ENCODE measurements at regions not wholly inside any gene's neighbourhood (a gene's known extent, or its start where the extent isn't known, plus 50 kb on each side); places are given as distances from the start of the nearest gene placed in this dataset.

DNA sequence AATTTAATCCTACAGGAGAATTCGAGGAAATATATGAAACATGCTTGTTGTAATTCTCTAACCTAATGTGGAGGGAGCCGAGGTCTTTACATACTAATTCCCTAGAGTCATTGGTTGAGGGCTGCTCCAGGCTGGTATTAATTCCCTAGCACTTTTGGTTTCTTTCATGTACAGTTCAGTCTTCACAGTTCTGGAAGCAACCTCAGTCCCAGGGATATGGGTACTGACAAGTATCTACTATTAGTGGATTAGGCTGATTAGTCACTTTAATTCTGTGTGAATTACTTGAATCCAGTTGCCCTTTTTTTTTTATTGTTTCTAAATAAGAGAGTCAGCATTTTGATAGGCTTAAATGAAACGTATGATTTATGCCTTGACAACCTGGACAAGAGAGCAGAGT is 172.3 kb upstream of the HTR2A start:
- no peak for TF ChIP-seq CTCF (conservative IDR thresholded peaks at IDR 0.05; ENCODE audit: low read depth, low read length)
- TF ChIP-seq CEBPB (IDR thresholded peaks at IDR 0.05; ENCODE audit: low read depth, low read length): no peak
- TF ChIP-seq MAZ (IDR thresholded peaks at IDR 0.05; ENCODE audit: borderline replicate concordance, low read depth, low read length): no peak
- TF ChIP-seq MAFK (IDR thresholded peaks at IDR 0.05; ENCODE audit: low read depth, low read length): peak; percentile 54
- no peak for TF ChIP-seq NFE2L2 (IDR thresholded peaks at IDR 0.05; ENCODE audit: low read depth, low read length)
- no peak for TF ChIP-seq POLR2A (IDR thresholded peaks at IDR 0.05; ENCODE audit: low read depth, low read length)
